OCI-LY7 (cell line): ENCODE measurements at regions not wholly inside any gene's neighbourhood (a gene's known extent, or its start where the extent isn't known, plus 50 kb on each side); places are given as distances from the start of the nearest gene placed in this dataset.

Experiments
- EZH2phosphoT487 ChIP-seq: fragments of 200-600 bp; sonication (generic); IDR thresholded peaks from 2 replicates; pipeline ENCODE4 v1.6.1; 2018; ENCODE audit warnings: low read depth, borderline replicate concordance, mild to moderate bottlenecking, mixed run types, antibody characterized with exemption, low read length, moderate library complexity, mixed read lengths
- TF ChIP-seq, protein P1 (sequence below): fragments of 200-600 bp; sonication (generic); conservative IDR thresholded peaks from 2 replicates; pipeline ENCODE4 v1.5.1; 2014; ENCODE audit warnings: mild to moderate bottlenecking, antibody characterized with exemption, low read length, moderate library complexity, mixed read lengths

DNA sequence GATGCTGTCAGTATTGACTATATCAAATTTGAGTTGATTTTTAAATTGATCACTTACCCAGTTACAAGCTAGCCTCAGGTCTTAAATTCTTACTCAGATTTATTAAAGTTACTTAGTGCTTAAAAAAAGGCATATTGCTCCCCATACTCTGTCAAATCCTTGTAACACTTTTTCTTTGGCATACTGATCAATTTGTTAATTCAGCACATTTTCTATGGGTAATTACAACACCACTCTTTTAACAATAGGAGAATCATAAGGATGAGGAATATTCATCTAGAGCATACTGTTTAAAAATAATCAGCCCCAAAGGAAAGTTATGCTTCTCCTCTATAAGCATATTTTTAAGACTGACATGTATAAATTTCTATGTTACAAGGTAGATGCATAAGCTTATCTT is 482.5 kb downstream of the PABPC4L start:
- TF ChIP-seq, protein P1, sequence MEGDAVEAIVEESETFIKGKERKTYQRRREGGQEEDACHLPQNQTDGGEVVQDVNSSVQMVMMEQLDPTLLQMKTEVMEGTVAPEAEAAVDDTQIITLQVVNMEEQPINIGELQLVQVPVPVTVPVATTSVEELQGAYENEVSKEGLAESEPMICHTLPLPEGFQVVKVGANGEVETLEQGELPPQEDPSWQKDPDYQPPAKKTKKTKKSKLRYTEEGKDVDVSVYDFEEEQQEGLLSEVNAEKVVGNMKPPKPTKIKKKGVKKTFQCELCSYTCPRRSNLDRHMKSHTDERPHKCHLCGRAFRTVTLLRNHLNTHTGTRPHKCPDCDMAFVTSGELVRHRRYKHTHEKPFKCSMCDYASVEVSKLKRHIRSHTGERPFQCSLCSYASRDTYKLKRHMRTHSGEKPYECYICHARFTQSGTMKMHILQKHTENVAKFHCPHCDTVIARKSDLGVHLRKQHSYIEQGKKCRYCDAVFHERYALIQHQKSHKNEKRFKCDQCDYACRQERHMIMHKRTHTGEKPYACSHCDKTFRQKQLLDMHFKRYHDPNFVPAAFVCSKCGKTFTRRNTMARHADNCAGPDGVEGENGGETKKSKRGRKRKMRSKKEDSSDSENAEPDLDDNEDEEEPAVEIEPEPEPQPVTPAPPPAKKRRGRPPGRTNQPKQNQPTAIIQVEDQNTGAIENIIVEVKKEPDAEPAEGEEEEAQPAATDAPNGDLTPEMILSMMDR, result no peak
- TF ChIP-seq EZH2phosphoT487, result no peak
